Activated naive CD8-positive, alpha-beta T cell treated with anti-CD3 and anti-CD28 coated beads, Interleukin-2, amount 50 U/mL, for 24 hours (primary cell): ENCODE measurements at regions not wholly inside any gene's neighbourhood (a gene's known extent, or its start where the extent isn't known, plus 50 kb on each side); places are given as distances from the start of the nearest gene placed in this dataset.
"Not testable (repeated sequence)": the region's sequence is repeated elsewhere in the genome, so short reads cannot be mapped to it uniquely, and the experiment has no call there.

ENCODE experiments used
- ATAC-seq: fragments of 150-1000 bp; cut with Tn5 transposase; one replicate; pipeline ENCODE4 v1.10.0; 2021
- DNase-seq: peaks from one replicate; pipeline ENCODE4 v3.0.0; 2021
- H3K27ac Mint-ChIP-seq: one replicate; pipeline ENCODE4 v1.8.0; 2021; ENCODE audit warnings: mild to moderate bottlenecking, mixed read lengths
- H3K27me3 Mint-ChIP-seq: one replicate; pipeline ENCODE4 v1.8.0; 2021; ENCODE audit warnings: mixed read lengths
- H3K36me3 Mint-ChIP-seq: one replicate; pipeline ENCODE4 v1.8.0; 2021; ENCODE audit warnings: low read depth, mixed read lengths
- H3K4me1 Mint-ChIP-seq: one replicate; pipeline ENCODE4 v1.8.0; 2021; ENCODE audit warnings: mixed read lengths
- H3K4me3 Mint-ChIP-seq: one replicate; pipeline ENCODE4 v1.8.0; 2021; ENCODE audit warnings: mild to moderate bottlenecking, moderate library complexity, mixed read lengths
- H3K9me3 Mint-ChIP-seq: one replicate; pipeline ENCODE4 v1.8.0; 2021; ENCODE audit warnings: mixed read lengths

DNA sequence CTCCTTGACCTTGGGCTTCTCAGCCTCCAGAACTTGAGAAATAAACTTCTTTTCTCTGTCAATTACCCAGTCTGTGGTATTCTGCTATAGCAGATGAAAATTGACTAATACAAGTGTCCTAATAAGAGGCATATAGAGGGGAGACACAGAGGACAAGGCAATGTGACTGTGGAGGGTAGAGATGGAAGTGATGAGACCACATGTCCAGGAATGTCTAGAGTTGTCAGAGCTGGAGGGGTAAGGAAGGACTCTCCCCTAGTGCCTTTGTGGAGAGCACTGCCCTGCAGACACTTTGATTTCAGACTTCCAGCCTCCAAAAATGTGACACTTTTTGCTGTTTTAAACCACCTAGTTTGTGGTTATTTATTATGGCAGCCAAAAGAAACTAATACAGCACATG lies 74.4 kb downstream of the ACKR3 start:
- ATAC-seq, result no peak
- H3K27ac Mint-ChIP-seq, result no peak overlapping the region
- DNase-seq, result no peak
- no peaks in the 10 kb centered on the region for H3K36me3 Mint-ChIP-seq
- H3K4me1 Mint-ChIP-seq, result no peaks in the 10 kb centered on the region
- H3K4me3 Mint-ChIP-seq, result no peak overlapping the region
- H3K27me3 Mint-ChIP-seq, result peaks cover 7% of the 10 kb centered on the region
- H3K9me3 Mint-ChIP-seq, result no peaks in the 10 kb centered on the region

GRCh38 chr2:236644502-236644911 lies 74.9 kb downstream of the ACKR3 start:
- H3K27ac Mint-ChIP-seq, result no peak overlapping the region
- H3K4me3 Mint-ChIP-seq, result no peak overlapping the region
- no peak for ATAC-seq

DNA sequence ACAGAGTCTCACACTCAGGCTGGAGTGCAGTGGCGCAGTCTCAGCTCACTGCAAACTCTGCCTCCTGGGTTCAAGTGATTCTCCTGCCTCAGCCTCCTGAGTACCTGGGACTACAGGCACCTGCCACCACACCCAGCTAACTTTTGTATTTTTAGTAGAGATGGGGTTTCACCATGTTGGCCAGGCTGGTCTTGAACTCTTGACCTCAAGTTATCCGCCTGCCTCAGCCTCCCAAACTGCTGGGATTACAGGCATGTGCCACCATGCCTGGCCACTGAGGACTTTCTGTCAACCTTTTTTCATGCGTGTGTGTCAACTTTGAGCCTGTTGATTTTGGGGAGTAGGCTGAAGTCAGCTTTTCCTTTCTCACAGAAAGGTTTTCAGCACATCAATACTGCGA lies 75.5 kb downstream of the ACKR3 start:
- not testable (repeated sequence) for H3K27me3 Mint-ChIP-seq, H3K4me3 Mint-ChIP-seq, ATAC-seq, H3K4me1 Mint-ChIP-seq, H3K36me3 Mint-ChIP-seq, H3K27ac Mint-ChIP-seq, DNase-seq, H3K9me3 Mint-ChIP-seq

More at GRCh38 chr2:236644502-236644911, 74.9 kb downstream of the ACKR3 start:
- Mint-ChIP-seq H3K27me3 (peaks cover 7% of the 10 kb centered on the region), H3K4me1 (no peaks in the 10 kb centered on the region), H3K36me3 (no peaks in the 10 kb centered on the region), H3K9me3 (no peaks in the 10 kb centered on the region)
- DNase-seq, result no peak

- ATAC-seq (no peak), DNase-seq (no peak)
- no peaks in the 10 kb centered on the region for H3K4me1 Mint-ChIP-seq
- H3K36me3 Mint-ChIP-seq, result no peaks in the 10 kb centered on the region
- H3K27me3 Mint-ChIP-seq, result peaks cover 7% of the 10 kb centered on the region
- H3K27ac Mint-ChIP-seq, result no peak overlapping the region
- H3K9me3 Mint-ChIP-seq, result peaks cover 6% of the 10 kb centered on the region
- no peak overlapping the region for H3K4me3 Mint-ChIP-seq
These were observed 76.8 kb downstream of the ACKR3 start for GRCh38 chr2:236646441-236646840.

DNA sequence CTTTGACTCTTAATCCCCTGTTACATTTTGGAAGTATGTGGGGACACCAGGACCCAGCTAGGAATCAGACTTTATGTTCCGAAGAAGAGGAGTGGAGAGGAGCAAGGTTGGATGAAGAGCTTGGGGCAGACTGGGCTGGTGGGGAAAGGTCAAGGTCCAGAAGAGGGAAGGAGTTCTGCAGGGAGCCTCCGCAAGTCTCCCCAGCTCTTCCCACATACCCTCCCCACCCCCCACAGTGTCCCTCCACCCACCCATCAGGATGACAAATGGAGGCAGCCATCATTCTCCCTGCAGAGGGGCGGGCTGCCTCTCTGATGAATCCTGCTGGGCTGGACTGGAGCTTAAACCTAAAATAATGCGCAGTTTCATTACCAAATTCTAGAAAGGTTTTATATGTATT lies 77.2 kb downstream of the ACKR3 start:
- no peak for DNase-seq
- H3K27ac Mint-ChIP-seq, result no peak overlapping the region
- H3K4me3 Mint-ChIP-seq, result no peak overlapping the region
- H3K27me3 Mint-ChIP-seq, result peaks cover 10% of the 10 kb centered on the region
- peaks cover 6% of the 10 kb centered on the region for H3K9me3 Mint-ChIP-seq
- no peaks in the 10 kb centered on the region for H3K4me1 Mint-ChIP-seq
- ATAC-seq, result no peak
- H3K36me3 Mint-ChIP-seq, result no peaks in the 10 kb centered on the region

- Mint-ChIP-seq H3K36me3 (no peaks in the 10 kb centered on the region), H3K27me3 (peaks cover 13% of the 10 kb centered on the region), H3K4me1 (no peaks in the 10 kb centered on the region), H3K27ac (no peak overlapping the region), H3K4me3 (no peak overlapping the region), H3K9me3 (peaks cover 6% of the 10 kb centered on the region)
- no peak for ATAC-seq
- no peak for DNase-seq
These were observed 78.0 kb downstream of the ACKR3 start for GRCh38 chr2:236647621-236648020.

GRCh38 chr2:236653863-236654262 lies 84.2 kb downstream of the ACKR3 start:
- H3K27me3 Mint-ChIP-seq, result peaks cover 11% of the 10 kb centered on the region
- H3K4me3 Mint-ChIP-seq, result no peak overlapping the region
- H3K27ac Mint-ChIP-seq, result no peak overlapping the region
- ATAC-seq, result no peak
- H3K4me1 Mint-ChIP-seq, result no peaks in the 10 kb centered on the region
- no peak for DNase-seq
- no peaks in the 10 kb centered on the region for H3K36me3 Mint-ChIP-seq
- peaks cover 6% of the 10 kb centered on the region for H3K9me3 Mint-ChIP-seq

- peaks cover 6% of the 10 kb centered on the region for H3K9me3 Mint-ChIP-seq
- no peaks in the 10 kb centered on the region for H3K36me3 Mint-ChIP-seq
- H3K27ac Mint-ChIP-seq, result no peak overlapping the region
- H3K27me3 Mint-ChIP-seq, result peaks cover 15% of the 10 kb centered on the region
- H3K4me1 Mint-ChIP-seq, result no peaks in the 10 kb centered on the region
- no peak overlapping the region for H3K4me3 Mint-ChIP-seq
- ATAC-seq (no peak), DNase-seq (no peak)
These were observed 84.9 kb downstream of the ACKR3 start for GRCh38 chr2:236654496-236654895.

DNA sequence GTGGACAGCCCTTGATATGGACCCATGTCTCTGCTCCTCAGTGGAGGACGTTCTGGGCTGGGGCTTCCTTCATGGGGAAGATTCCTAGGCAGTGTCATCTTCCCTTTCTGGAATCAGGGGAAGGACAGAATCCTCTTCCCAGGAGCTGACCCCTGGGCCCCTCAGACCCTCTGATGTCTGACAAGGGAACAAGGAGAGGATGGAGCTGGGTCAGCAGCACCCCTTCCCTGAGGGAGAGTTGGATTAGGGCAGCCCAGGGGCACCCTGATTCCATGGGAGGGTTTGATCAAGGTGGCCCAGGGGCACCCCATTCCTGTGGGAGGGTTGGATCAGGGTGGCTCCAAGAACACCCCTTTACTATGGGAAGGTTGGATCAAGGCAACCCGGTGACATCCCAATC lies 86.5 kb downstream of the ACKR3 start:
- peaks cover 15% of the 10 kb centered on the region for H3K27me3 Mint-ChIP-seq

GRCh38 chr2:236656721-236657120 lies 87.1 kb downstream of the ACKR3 start:
- no peak for DNase-seq
- peaks cover 13% of the 10 kb centered on the region for H3K27me3 Mint-ChIP-seq

More for the DNA sequence above, 86.5 kb downstream of the ACKR3 start:
- no peaks in the 10 kb centered on the region for H3K9me3 Mint-ChIP-seq
- H3K36me3 Mint-ChIP-seq, result no peaks in the 10 kb centered on the region
- no peaks in the 10 kb centered on the region for H3K4me1 Mint-ChIP-seq
- no peak for DNase-seq
- no peak overlapping the region for H3K27ac Mint-ChIP-seq
- ATAC-seq, result no peak
- no peak overlapping the region for H3K4me3 Mint-ChIP-seq

GRCh38 chr2:236657215-236657614 lies 87.6 kb downstream of the ACKR3 start:
- no peak for DNase-seq
- ATAC-seq, result no peak

More at GRCh38 chr2:236656721-236657120, 87.1 kb downstream of the ACKR3 start:
- Mint-ChIP-seq H3K4me3 (no peak overlapping the region), H3K4me1 (no peaks in the 10 kb centered on the region), H3K9me3 (no peaks in the 10 kb centered on the region), H3K27ac (no peak overlapping the region), H3K36me3 (no peaks in the 10 kb centered on the region)
- no peak for ATAC-seq

GRCh38 chr2:236657801-236658200 lies 88.2 kb downstream of the ACKR3 start:
- H3K4me3 Mint-ChIP-seq, result no peak overlapping the region

More at GRCh38 chr2:236657215-236657614, 87.6 kb downstream of the ACKR3 start:
- Mint-ChIP-seq H3K4me1 (no peaks in the 10 kb centered on the region), H3K27me3 (peaks cover 9% of the 10 kb centered on the region), H3K9me3 (no peaks in the 10 kb centered on the region), H3K36me3 (no peaks in the 10 kb centered on the region), H3K4me3 (no peak overlapping the region), H3K27ac (no peak overlapping the region)

GRCh38 chr2:236658974-236659757 lies 89.5 kb downstream of the ACKR3 start:
- DNase-seq (no peak), ATAC-seq (no peak)
- H3K36me3 Mint-ChIP-seq, result no peaks in the 10 kb centered on the region
- no peak overlapping the region for H3K4me3 Mint-ChIP-seq
- H3K27me3 Mint-ChIP-seq, result peaks cover 13% of the 10 kb centered on the region
- no peak overlapping the region for H3K27ac Mint-ChIP-seq
- no peaks in the 10 kb centered on the region for H3K4me1 Mint-ChIP-seq
- no peaks in the 10 kb centered on the region for H3K9me3 Mint-ChIP-seq

More at GRCh38 chr2:236657801-236658200, 88.2 kb downstream of the ACKR3 start:
- ATAC-seq (no peak), DNase-seq (no peak)
- H3K27ac Mint-ChIP-seq, result no peak overlapping the region
- H3K9me3 Mint-ChIP-seq, result no peaks in the 10 kb centered on the region
- no peaks in the 10 kb centered on the region for H3K4me1 Mint-ChIP-seq
- H3K36me3 Mint-ChIP-seq, result no peaks in the 10 kb centered on the region
- H3K27me3 Mint-ChIP-seq, result peaks cover 10% of the 10 kb centered on the region

GRCh38 chr2:236659758-236660150 lies 90.1 kb downstream of the ACKR3 start:
- H3K4me1 Mint-ChIP-seq, result no peaks in the 10 kb centered on the region
- H3K27ac Mint-ChIP-seq, result no peak overlapping the region
- no peaks in the 10 kb centered on the region for H3K9me3 Mint-ChIP-seq
- ATAC-seq, result no peak
- H3K4me3 Mint-ChIP-seq, result no peak overlapping the region
- H3K27me3 Mint-ChIP-seq, result peaks cover 13% of the 10 kb centered on the region
- no peaks in the 10 kb centered on the region for H3K36me3 Mint-ChIP-seq
- no peak for DNase-seq

DNA sequence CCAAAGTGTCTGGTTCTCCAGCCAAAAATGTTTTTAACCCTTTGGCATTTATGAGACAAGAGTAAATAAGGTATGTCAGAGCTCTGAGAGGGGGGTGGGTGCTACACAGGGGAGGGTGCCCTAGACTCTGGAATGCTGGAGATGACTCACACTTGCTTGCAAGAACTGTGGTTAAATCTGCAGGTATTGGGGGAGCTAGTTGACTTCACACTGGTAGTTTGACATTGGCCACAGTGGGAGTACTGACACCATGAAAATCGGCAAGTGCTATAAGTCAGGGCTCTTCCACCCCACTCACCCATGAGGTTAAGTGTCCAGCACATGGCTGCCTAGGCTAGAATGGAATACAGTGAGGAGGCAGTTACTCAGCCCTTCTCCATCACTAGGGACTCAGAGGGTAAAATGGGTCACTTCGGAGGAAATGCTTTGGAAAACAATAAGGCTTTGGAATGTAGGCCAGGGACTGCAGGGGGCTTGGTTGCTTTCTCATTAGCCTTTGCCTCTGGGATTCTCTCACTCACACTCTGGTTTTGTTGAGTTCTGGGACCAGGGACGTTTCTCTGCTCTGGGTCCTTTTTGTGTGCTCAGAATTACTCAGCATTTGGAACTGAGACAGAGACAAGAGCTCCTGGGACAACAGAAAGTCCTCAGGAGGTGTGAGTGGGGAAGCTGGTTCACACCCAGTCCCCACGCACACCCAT lies 91.6 kb downstream of the ACKR3 start:
- Mint-ChIP-seq H3K27me3 (peaks cover 15% of the 10 kb centered on the region), H3K4me3 (no peak overlapping the region), H3K4me1 (no peaks in the 10 kb centered on the region), H3K27ac (no peak overlapping the region), H3K9me3 (no peaks in the 10 kb centered on the region), H3K36me3 (no peaks in the 10 kb centered on the region)
- DNase-seq, result no peak
- no peak for ATAC-seq
